Thyroid gland (tissue), 4 donors: ENCODE measurements at regions not wholly inside any gene's neighbourhood (a gene's known extent, or its start where the extent isn't known, plus 50 kb on each side); places are given as distances from the start of the nearest gene placed in this dataset.

ENCODE experiments used
- DNase-seq, 2 donors: peaks; one replicate each; pipeline ENCODE4 v3.0.0-alpha.2; 2019
- H3K27ac ChIP-seq, 3 donors: fragments of 200-600 bp; sonication (generic); 1 replicate in 2 of 3; 2 replicates in 1 of 3; pipeline ENCODE4 v1.5.1; 2016 to 2019; ENCODE audit warnings: mild to moderate bottlenecking in 1 of 3, moderate library complexity in 1 of 3
- H3K27me3 ChIP-seq: fragments of 200-600 bp; sonication (generic); one replicate; pipeline ENCODE4 v1.5.1; 2019
- H3K36me3 ChIP-seq, 2 donors: fragments of 200-600 bp; sonication (generic); one replicate each; pipeline ENCODE4 v1.5.1; 2016 to 2019
- H3K4me1 ChIP-seq, 2 donors: fragments of 200-600 bp; sonication (generic); one replicate each; pipeline ENCODE4 v1.5.1; 2017 to 2019
- H3K4me3 ChIP-seq, 3 donors: fragments of 200-600 bp; sonication (generic); replicated peaks in 1 of 3; 1 replicate in 2 of 3; 2 replicates in 1 of 3; pipeline ENCODE4 v1.5.1; 2016; ENCODE audit warnings: mild to moderate bottlenecking in 1 of 3
- H3K9me3 ChIP-seq: fragments of 200-600 bp; sonication (generic); one replicate; pipeline ENCODE4 v1.5.1; 2017
- POLR2A ChIP-seq, 2 donors: fragments of 450-650 bp; IDR thresholded peaks; one replicate each; pipeline ENCODE4 v1.6.1; 2017; ENCODE audit warnings: antibody characterized with exemption in 2 of 2, mild to moderate bottlenecking in 2 of 2, moderate library complexity in 1 of 2
- WGBS, 2 donors: methylation state at CpG; one replicate each; pipeline ENCODE4 v1.1.5; 2017; 5-methylcytosine and 5-hydroxymethylcytosine counted together
- intact Hi-C: fragments of 100-400 bp; cut with DNase I; formaldehyde crosslinking; loops from one replicate; pipeline ENCODE4 v1.15.1; 2023
- TF ChIP-seq, protein P1 (sequence below), 6 experiments: fragments of 200-600 bp in 3 of 6; fragments of 450-650 bp in 3 of 6; sonication (generic) in 3 of 6; IDR thresholded peaks; one replicate each; pipeline ENCODE4 v1.5.1; 2016 to 2019; ENCODE audit warnings: antibody characterized with exemption in 6 of 6, mild to moderate bottlenecking in 2 of 6, inconsistent platforms in 1 of 6, moderate library complexity in 1 of 6

DNA sequence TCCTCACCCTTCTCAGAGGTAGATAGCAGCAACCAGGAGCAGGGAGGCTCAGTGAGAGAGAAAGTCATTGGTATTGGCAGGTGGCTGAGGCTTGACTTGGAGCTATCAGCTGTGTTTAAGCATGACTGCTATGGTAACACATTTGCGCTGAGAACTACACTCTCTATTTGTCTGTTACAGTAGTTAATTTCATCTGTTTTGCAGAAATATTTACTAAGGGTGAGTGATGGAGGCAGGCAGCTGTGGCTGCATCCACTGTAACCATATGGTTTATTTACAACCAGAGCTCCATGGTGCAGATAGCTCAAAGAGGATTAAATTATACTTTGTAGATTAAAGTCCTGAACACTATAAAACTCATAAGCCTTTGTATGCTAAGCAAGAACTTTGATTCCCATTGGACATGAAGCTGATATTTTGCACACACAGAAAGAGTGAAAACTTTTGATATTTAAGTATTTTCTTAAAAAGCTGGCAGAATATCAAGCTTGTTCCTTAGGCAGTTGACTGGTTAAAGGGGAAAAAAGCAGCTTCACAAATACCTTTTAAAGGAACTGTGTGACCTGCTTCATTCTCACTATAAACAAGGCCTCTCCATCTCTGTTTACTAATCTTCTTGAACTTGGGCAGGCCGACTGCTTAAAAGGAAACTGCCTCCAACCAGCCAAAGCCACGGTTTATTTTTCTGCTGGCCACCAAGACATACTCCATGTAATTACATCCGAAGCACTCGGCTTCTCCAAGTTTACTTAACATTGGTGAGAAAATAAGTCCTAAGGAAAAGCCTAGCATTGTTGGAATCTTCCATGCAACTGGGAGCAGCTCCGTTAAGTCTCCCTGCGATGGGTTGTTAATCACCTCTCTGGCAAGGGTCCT, 299.8 kb upstream of the ZFHX3 start:
- TF ChIP-seq, protein P1, sequence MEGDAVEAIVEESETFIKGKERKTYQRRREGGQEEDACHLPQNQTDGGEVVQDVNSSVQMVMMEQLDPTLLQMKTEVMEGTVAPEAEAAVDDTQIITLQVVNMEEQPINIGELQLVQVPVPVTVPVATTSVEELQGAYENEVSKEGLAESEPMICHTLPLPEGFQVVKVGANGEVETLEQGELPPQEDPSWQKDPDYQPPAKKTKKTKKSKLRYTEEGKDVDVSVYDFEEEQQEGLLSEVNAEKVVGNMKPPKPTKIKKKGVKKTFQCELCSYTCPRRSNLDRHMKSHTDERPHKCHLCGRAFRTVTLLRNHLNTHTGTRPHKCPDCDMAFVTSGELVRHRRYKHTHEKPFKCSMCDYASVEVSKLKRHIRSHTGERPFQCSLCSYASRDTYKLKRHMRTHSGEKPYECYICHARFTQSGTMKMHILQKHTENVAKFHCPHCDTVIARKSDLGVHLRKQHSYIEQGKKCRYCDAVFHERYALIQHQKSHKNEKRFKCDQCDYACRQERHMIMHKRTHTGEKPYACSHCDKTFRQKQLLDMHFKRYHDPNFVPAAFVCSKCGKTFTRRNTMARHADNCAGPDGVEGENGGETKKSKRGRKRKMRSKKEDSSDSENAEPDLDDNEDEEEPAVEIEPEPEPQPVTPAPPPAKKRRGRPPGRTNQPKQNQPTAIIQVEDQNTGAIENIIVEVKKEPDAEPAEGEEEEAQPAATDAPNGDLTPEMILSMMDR (IDR thresholded peaks at IDR 0.05): no peak
- no peak for TF ChIP-seq POLR2A (IDR thresholded peaks at IDR 0.05)
- Histone ChIP-seq H3K4me1 (peaks cover 23 to 28% of the 10 kb centered on the region in 2 donors), H3K27me3 (no peaks in the 10 kb centered on the region), H3K4me3 (no peak overlapping the region), H3K9me3 (no peaks in the 10 kb centered on the region), H3K36me3 (no peaks in the 10 kb centered on the region), H3K27ac (peak overlapping the region in 2 of 3 donors; percentile 31 to 80)
- WGBS, 2 donors: 41 to 71% methylated on average over 7 of the region's 7 CpGs
- intact Hi-C loops: no loop called here
- peak in 1 of 2 donors; percentile 16 for DNase-seq

DNA sequence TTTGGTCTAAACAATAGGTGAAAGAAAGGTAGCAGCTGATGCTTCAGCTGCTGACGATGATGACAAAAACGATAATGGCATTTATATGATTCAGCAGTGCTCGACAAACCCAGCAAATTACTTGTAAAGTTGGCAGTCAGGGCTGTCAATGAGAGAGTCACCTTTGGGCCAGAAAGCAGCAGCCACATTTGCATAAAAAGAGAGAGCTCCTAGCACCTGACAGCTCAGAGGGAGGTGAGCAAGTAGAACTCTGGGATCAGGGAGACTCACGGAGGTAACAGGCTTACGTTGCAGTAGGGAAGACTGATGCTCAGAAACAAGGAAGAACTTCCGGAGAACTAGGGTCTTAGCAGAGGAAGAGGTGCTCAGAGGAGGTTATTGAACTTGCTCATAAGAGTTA, 291.9 kb upstream of the ZFHX3 start:
- no peak overlapping the region for H3K4me3 ChIP-seq
- intact Hi-C loops: no loop called here
- H3K4me1 ChIP-seq: peaks cover 6 to 8% of the 10 kb centered on the region in 2 donors
- TF ChIP-seq POLR2A (IDR thresholded peaks at IDR 0.05): no peak
- TF ChIP-seq, protein P1 (IDR thresholded peaks at IDR 0.05): no peak
- WGBS, 2 donors: 51 to 65% methylated on average over 6 of the region's 6 CpGs
- H3K9me3 ChIP-seq: no peaks in the 10 kb centered on the region
- no peaks in the 10 kb centered on the region for H3K27me3 ChIP-seq
- no peaks in the 10 kb centered on the region for H3K36me3 ChIP-seq
- DNase-seq: no peak
- no peak overlapping the region for H3K27ac ChIP-seq

DNA sequence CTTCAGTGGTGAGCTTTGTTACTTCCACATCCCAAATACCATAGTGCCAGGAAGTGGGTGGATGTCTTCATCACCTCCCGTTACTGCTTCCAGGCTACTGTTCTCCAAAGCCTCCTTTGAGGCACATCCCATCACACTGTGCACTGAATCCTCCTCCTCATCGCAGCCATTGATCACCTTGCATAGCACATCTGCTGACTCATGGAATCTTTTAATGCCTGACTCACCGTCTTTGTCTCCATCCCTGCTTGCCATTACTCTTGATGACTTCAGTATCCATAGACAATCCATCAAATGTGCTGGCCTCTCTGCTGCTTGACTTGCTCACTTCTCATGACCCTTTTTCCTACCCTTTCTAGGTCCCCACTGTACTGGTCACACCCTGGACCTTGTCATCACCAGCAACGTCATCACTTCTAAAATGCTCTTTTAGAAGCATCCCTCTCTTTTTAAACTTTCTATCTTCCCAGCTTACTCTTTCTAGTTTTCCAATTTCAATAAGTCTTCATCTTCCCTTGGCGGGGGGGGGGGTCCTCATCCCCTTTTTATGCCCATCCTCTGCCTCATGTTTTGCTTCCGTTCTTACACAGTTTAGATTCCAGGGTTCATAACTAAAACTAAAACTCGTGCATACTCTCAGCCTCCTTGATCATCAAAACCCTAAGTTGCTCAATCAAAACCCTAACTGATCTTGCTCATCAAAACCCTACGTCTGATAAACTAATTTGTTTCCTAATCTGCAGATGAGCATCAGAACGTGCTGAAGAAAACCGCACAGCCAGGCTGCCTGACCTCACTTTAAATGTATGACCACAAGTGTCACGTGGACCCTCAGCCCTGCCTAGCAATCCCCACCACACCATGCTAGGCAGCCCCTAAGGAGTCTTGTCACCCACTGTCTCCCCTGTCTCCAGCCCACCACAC, 289.7 kb upstream of the ZFHX3 start:
- no peak overlapping the region for H3K27ac ChIP-seq
- no peak for DNase-seq
- H3K36me3 ChIP-seq: no peaks in the 10 kb centered on the region
- TF ChIP-seq, protein P1 (IDR thresholded peaks at IDR 0.05): no peak
- TF ChIP-seq POLR2A (IDR thresholded peaks at IDR 0.05): no peak
- intact Hi-C loops: no loop called here
- H3K9me3 ChIP-seq: no peaks in the 10 kb centered on the region
- 87 to 89% methylated on average over 11 of the region's 11 CpGs for WGBS, 2 donors
- no peaks in the 10 kb centered on the region for H3K27me3 ChIP-seq
- no peak overlapping the region for H3K4me3 ChIP-seq
- H3K4me1 ChIP-seq: peaks cover 6 to 8% of the 10 kb centered on the region in 2 donors

DNA sequence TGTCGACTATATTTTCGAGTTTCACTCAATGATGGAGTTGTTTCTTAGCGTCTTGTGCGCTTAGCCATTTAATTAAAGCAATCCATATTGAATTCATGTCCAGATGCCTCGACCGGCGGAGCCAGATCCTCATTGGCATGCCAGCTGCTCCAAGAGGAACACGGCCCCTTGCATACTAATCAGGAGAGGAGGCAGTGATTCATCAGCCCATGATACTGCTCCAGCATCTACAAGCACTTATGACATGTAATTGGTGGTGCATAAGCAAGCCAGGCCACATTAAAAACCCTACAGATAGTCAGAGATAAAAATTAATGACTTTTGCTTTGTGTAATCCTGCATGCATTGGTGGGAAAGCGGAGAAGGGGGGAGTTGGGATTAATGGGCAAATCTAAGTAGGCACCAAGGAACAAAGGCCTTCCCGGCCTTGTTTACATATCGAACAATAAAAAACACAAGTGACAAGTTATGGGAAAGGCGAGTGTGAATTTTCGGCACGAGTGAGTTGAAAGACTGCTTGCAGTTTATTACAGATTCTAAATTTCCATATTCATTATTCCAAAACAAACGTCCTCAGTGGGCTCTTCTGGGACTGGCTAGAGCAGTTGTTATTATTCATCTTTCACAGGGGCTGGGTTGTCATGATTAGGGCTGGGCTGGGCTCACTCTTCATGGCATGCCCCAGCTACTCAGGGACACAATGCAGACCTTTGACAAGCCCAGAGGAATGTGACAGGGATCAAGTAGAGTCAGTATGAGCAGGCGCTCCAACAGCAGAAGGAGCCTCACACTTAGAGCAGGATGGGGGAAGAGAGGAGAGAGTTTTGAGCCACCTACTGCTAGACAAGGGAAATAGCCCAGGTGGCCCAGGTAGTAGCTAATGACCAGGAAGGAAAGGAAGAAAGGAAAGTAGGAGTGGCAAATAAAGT, 281.7 kb upstream of the ZFHX3 start:
- WGBS, 2 donors: 73% methylated on average over 16 of the region's 16 CpGs
- Histone ChIP-seq H3K27me3 (no peaks in the 10 kb centered on the region), H3K4me3 (no peak overlapping the region), H3K9me3 (no peaks in the 10 kb centered on the region), H3K36me3 (no peaks in the 10 kb centered on the region), H3K4me1 (peaks cover 14 to 27% of the 10 kb centered on the region in 2 donors), H3K27ac (peak overlapping the region in 2 of 3 donors; percentile 7 to 55)
- intact Hi-C loops: no loop called here
- DNase-seq: no peak
- TF ChIP-seq, protein P1 (IDR thresholded peaks at IDR 0.05): peak in 2 of 6 experiments; percentile 5 to 33
- no peak for TF ChIP-seq POLR2A (IDR thresholded peaks at IDR 0.05)
